ENCODE measurements at regions not wholly inside any gene's neighbourhood (a gene's known extent, or its start where the extent isn't known, plus 50 kb on each side); places are given as distances from the start of the nearest gene placed in this dataset.

GRCh38 chr12:58521796-58522195 lies 398.5 kb downstream of the LRIG3 start:
- no peak for DNase-seq (ENCODE audit: low read depth, low spot score)

GRCh38 chr12:58523360-58523759 lies 396.9 kb downstream of the LRIG3 start:
- DNase-seq (ENCODE audit: low read depth, low spot score): no peak

GRCh38 chr12:58528271-58528670 lies 392.0 kb downstream of the LRIG3 start:
- DNase-seq (ENCODE audit: low read depth, low spot score): no peak

- DNase-seq (ENCODE audit: low read depth, low spot score): no peak
Measured at GRCh38 chr12:58529114-58529665, 391.1 kb downstream of the LRIG3 start.

GRCh38 chr12:58529897-58530741 lies 390.2 kb downstream of the LRIG3 start:
- no peak for DNase-seq (ENCODE audit: low read depth, low spot score)

- DNase-seq (ENCODE audit: low read depth, low spot score): no peak
Measured at GRCh38 chr12:58530742-58531062, 389.6 kb downstream of the LRIG3 start.

- no peak for DNase-seq (ENCODE audit: low read depth, low spot score)
Measured at GRCh38 chr12:58532855-58533608, 387.3 kb downstream of the LRIG3 start.

GRCh38 chr12:58533652-58534051 lies 386.7 kb downstream of the LRIG3 start:
- DNase-seq (ENCODE audit: low read depth, low spot score): no peak

- DNase-seq (ENCODE audit: low read depth, low spot score): no peak
Measured at GRCh38 chr12:58537278-58537677, 383.0 kb downstream of the LRIG3 start.

- DNase-seq (ENCODE audit: low read depth, low spot score): no peak
Measured at GRCh38 chr12:58539295-58539694, 381.0 kb downstream of the LRIG3 start.

- DNase-seq (ENCODE audit: low read depth, low spot score): peak; percentile 49
Measured at GRCh38 chr12:58540480-58541299, 379.6 kb downstream of the LRIG3 start.

- DNase-seq (ENCODE audit: low read depth, low spot score): no peak
Measured at GRCh38 chr12:58541300-58541690, 379.0 kb downstream of the LRIG3 start.

- no peak for DNase-seq (ENCODE audit: low read depth, low spot score)
Measured at GRCh38 chr12:58544281-58544680, 376.0 kb downstream of the LRIG3 start.

- no peak for DNase-seq (ENCODE audit: low read depth, low spot score)
Measured at GRCh38 chr12:58547217-58547616, 373.1 kb downstream of the LRIG3 start.

GRCh38 chr12:58548801-58549200 lies 371.5 kb downstream of the LRIG3 start:
- DNase-seq (ENCODE audit: low read depth, low spot score): no peak

- no peak for DNase-seq (ENCODE audit: low read depth, low spot score)
Measured at GRCh38 chr12:58554522-58555157, 365.7 kb downstream of the LRIG3 start.

GRCh38 chr12:58557171-58557570 lies 363.1 kb downstream of the LRIG3 start:
- DNase-seq (ENCODE audit: low read depth, low spot score): peak; percentile 85

- no peak for DNase-seq (ENCODE audit: low read depth, low spot score)
Measured at GRCh38 chr12:58557661-58558060, 362.6 kb downstream of the LRIG3 start.

GRCh38 chr12:58563621-58564020 lies 356.7 kb downstream of the LRIG3 start:
- DNase-seq (ENCODE audit: low read depth, low spot score): no peak

GRCh38 chr12:58564721-58565120 lies 355.6 kb downstream of the LRIG3 start:
- DNase-seq (ENCODE audit: low read depth, low spot score): no peak

GRCh38 chr12:58566599-58566998 lies 353.7 kb downstream of the LRIG3 start:
- no peak for DNase-seq (ENCODE audit: low read depth, low spot score)
